ENCODE measurements at regions not wholly inside any gene's neighbourhood (a gene's known extent, or its start where the extent isn't known, plus 50 kb on each side); places are given as distances from the start of the nearest gene placed in this dataset.

- TF ChIP-seq ZNF449 (CRISPR knock-in tag; IDR thresholded peaks at IDR 0.05) (no peak), ZNF512 (tag; IDR thresholded peaks at IDR 0.05) (no peak), NFRKB (IDR thresholded peaks at IDR 0.05; ENCODE audit: low read depth) (no peak), GATA2 (CRISPR knock-in tag; IDR thresholded peaks at IDR 0.05) (peak; percentile 94), IRF1 (CRISPR knock-in tag; IDR thresholded peaks at IDR 0.05; ENCODE audit: borderline replicate concordance) (no peak), CC2D1A (IDR thresholded peaks at IDR 0.05) (no peak), ZNF644 (tag; IDR thresholded peaks at IDR 0.05; ENCODE audit: low read depth) (no peak), FOXJ2 (tag; IDR thresholded peaks at IDR 0.05) (0 out of 2 replicates have a peak, but pooled peaks have one; percentile 40), CAMTA2 (CRISPR knock-in tag; conservative IDR thresholded peaks at IDR 0.05) (no peak), ZNF511 (CRISPR knock-in tag; IDR thresholded peaks at IDR 0.05) (no peak), CBFA2T2 (conservative IDR thresholded peaks at IDR 0.05) (peak; percentile 62), RBM17 (IDR thresholded peaks at IDR 0.05; ENCODE audit: borderline replicate concordance, low read depth, low read length) (no peak), ZNF239 (CRISPR knock-in tag; IDR thresholded peaks at IDR 0.05) (peak; percentile 27; the same call in 1 of the 2 replicates), SMARCA4 (IDR thresholded peaks at IDR 0.05) (peak; percentile 83), SUPT5H (IDR thresholded peaks at IDR 0.05) (no peak), ZNF830 (CRISPR knock-in tag; IDR thresholded peaks at IDR 0.05) (no peak), HINFP (tag; conservative IDR thresholded peaks at IDR 0.05; ENCODE audit: low read depth) (no peak), KHSRP (IDR thresholded peaks at IDR 0.05) (no peak), ZBTB1 (CRISPR knock-in tag; IDR thresholded peaks at IDR 0.05; ENCODE audit: borderline replicate concordance, low read depth) (no peak), MBD1 (CRISPR knock-in tag; IDR thresholded peaks at IDR 0.05) (no peak), KDM1A (IDR thresholded peaks at IDR 0.05) (peak in 1 of 2 experiments; percentile 71; a peak in 3 of 4 replicates), KLF1 (tag; IDR thresholded peaks at IDR 0.05) (no peak), ZNF384 (IDR thresholded peaks at IDR 0.05; ENCODE audit: low read depth, low read length) (no peak)
These were observed 64.0 kb upstream of the PTPRJ start (continued) for GRCh38 chr11:47916361-47916841.

Data from K562 (cell line).